GM19035 (cell line): ENCODE measurements at regions not wholly inside any gene's neighbourhood (a gene's known extent, or its start where the extent isn't known, plus 50 kb on each side); places are given as distances from the start of the nearest gene placed in this dataset.

ENCODE experiments used
- ATAC-seq: cut with Tn5 transposase; IDR thresholded peaks from one replicate; pipeline ENCODE4 v1.9.1; 2021; ENCODE audit not compliant: unreplicated experiment

GRCh38 chr10:120960725-120961124 is 109.6 kb downstream of the WDR11 start:
- ATAC-seq: no peak

GRCh38 chr10:120961795-120962755 is 110.9 kb downstream of the WDR11 start:
- ATAC-seq: no peak

- no peak for ATAC-seq
These were observed 111.8 kb downstream of the WDR11 start for GRCh38 chr10:120962756-120963593.

- no peak for ATAC-seq
These were observed 112.5 kb downstream of the WDR11 start for GRCh38 chr10:120963594-120964220.

GRCh38 chr10:120966657-120967045 is 115.5 kb downstream of the WDR11 start:
- no peak for ATAC-seq

GRCh38 chr10:120969219-120969645 is 118.1 kb downstream of the WDR11 start:
- ATAC-seq: no peak

GRCh38 chr10:120970595-120971529 is 119.7 kb downstream of the WDR11 start:
- ATAC-seq: no peak

GRCh38 chr10:120971671-120972070 is 120.5 kb downstream of the WDR11 start:
- no peak for ATAC-seq

GRCh38 chr10:120972259-120972658 is 121.1 kb downstream of the WDR11 start:
- no peak for ATAC-seq

- ATAC-seq: no peak
These were observed 124.1 kb downstream of the WDR11 start for GRCh38 chr10:120975072-120975867.

- no peak for ATAC-seq
These were observed 124.7 kb downstream of the WDR11 start for GRCh38 chr10:120975868-120976225.

- no peak for ATAC-seq
These were observed 126.7 kb downstream of the WDR11 start for GRCh38 chr10:120977897-120978296.

- ATAC-seq: no peak
These were observed 127.6 kb downstream of the WDR11 start for GRCh38 chr10:120978589-120979252.

GRCh38 chr10:120979435-120980278 is 128.5 kb downstream of the WDR11 start:
- ATAC-seq: no peak

GRCh38 chr10:120980279-120981255 is 129.4 kb downstream of the WDR11 start:
- ATAC-seq: no peak

GRCh38 chr10:120981601-120982391 is 130.6 kb downstream of the WDR11 start:
- no peak for ATAC-seq
